Osteoblast (primary cell): ENCODE measurements at regions not wholly inside any gene's neighbourhood (a gene's known extent, or its start where the extent isn't known, plus 50 kb on each side); places are given as distances from the start of the nearest gene placed in this dataset.
A peak's percentile ranks its signal among the peaks of the same experiment; 100 is the strongest.

ENCODE experiments used
- DNase-seq: peaks from one replicate; pipeline ENCODE4 v3.0.0; 2011; ENCODE audit warnings: low spot score, mixed read lengths; ENCODE audit not compliant: insufficient read length; ENCODE audit errors: missing footprints
- H2AFZ ChIP-seq: 2 replicates; pipeline ENCODE4 v1.6.0; 2011; ENCODE audit warnings: mild to moderate bottlenecking, low read length
- H3K27ac ChIP-seq: 2 replicates; pipeline ENCODE4 v1.5.1; 2011; ENCODE audit warnings: mild to moderate bottlenecking, low read depth, low read length, moderate library complexity
- H3K27me3 ChIP-seq: 2 replicates; pipeline ENCODE4 v1.6.0; 2012; ENCODE audit warnings: mild to moderate bottlenecking, control low read depth, inconsistent platforms, low read length, moderate library complexity; ENCODE audit not compliant: insufficient read depth
- H3K36me3 ChIP-seq: 2 replicates; pipeline ENCODE4 v1.5.1; 2011; ENCODE audit warnings: mild to moderate bottlenecking, low read length, control low read depth, moderate library complexity; ENCODE audit not compliant: insufficient read depth
- H3K4me1 ChIP-seq: 2 replicates; pipeline ENCODE4 v1.5.1; 2011; ENCODE audit warnings: mild to moderate bottlenecking, low read length, control low read depth, moderate library complexity; ENCODE audit not compliant: insufficient read depth
- H3K4me2 ChIP-seq: 2 replicates; pipeline ENCODE4 v1.6.0; 2011; ENCODE audit warnings: mild to moderate bottlenecking, low read length; ENCODE audit not compliant: insufficient read depth
- H3K4me3 ChIP-seq: fragments of 200-600 bp; sonication (generic); 3 replicates; pipeline ENCODE4 v1.5.1; 2012; ENCODE audit warnings: mild to moderate bottlenecking, low read length, inconsistent platforms; ENCODE audit not compliant: insufficient read depth
- H3K79me2 ChIP-seq: 2 replicates; pipeline ENCODE4 v1.6.0; 2012; ENCODE audit warnings: mild to moderate bottlenecking, low read length, control low read depth, inconsistent platforms; ENCODE audit not compliant: insufficient read depth
- H3K9me3 ChIP-seq: 2 replicates; pipeline ENCODE4 v1.5.1; 2011; ENCODE audit warnings: low read depth, low read length, control low read depth
- H4K20me1 ChIP-seq: 2 replicates; pipeline ENCODE4 v1.6.0; 2012; ENCODE audit warnings: mild to moderate bottlenecking, low read length, control low read depth; ENCODE audit not compliant: insufficient read depth
- TF ChIP-seq, protein P1 (sequence below): IDR thresholded peaks from 2 replicates; pipeline ENCODE4 v1.5.1; 2011; ENCODE audit warnings: mild to moderate bottlenecking, low read depth, low read length, moderate library complexity; ENCODE audit errors: extremely low read depth

DNA sequence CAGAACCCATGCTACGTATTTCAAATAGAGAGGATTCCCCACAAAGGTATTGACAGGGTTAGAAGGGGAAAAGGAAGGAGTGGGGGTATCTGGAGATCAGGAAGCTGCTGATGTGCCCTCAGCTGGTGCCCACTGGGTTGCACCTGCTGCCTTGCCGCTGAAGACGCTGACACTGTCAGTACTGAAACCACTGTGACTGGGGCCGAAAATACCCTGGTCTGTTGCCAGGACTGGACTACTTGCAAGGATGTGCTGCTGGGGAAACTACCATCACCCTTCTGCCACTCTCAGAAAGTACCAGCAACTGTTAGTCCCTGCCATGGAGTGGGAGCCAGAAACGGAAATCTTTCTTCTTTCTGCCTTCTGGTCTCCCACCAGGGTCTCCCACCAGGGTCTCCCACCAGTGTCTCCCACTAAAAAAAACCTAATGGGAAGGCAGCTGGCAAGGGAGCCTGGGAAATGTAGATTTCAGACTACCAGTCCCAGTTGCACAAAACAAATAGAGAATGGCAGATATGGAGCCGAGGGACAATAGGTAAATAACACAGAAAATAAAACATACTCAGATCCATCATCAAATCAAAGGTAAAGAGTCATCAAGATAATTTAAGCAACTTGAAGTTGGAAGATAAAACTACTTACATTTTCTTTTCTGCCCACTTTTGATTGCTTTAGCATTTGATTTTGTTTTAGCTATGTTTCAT, 204.8 kb downstream of the TPBG start:
- H3K36me3 ChIP-seq = no peaks in the 10 kb centered on the region
- TF ChIP-seq, protein P1, sequence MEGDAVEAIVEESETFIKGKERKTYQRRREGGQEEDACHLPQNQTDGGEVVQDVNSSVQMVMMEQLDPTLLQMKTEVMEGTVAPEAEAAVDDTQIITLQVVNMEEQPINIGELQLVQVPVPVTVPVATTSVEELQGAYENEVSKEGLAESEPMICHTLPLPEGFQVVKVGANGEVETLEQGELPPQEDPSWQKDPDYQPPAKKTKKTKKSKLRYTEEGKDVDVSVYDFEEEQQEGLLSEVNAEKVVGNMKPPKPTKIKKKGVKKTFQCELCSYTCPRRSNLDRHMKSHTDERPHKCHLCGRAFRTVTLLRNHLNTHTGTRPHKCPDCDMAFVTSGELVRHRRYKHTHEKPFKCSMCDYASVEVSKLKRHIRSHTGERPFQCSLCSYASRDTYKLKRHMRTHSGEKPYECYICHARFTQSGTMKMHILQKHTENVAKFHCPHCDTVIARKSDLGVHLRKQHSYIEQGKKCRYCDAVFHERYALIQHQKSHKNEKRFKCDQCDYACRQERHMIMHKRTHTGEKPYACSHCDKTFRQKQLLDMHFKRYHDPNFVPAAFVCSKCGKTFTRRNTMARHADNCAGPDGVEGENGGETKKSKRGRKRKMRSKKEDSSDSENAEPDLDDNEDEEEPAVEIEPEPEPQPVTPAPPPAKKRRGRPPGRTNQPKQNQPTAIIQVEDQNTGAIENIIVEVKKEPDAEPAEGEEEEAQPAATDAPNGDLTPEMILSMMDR = no peak
- H3K9me3 ChIP-seq = no peaks in the 10 kb centered on the region
- H3K27ac ChIP-seq = no peak overlapping the region
- H4K20me1 ChIP-seq = no peaks in the 10 kb centered on the region
- peak; percentile 67 for DNase-seq
- peak overlapping the region; percentile 41 for H3K4me2 ChIP-seq
- H3K4me1 ChIP-seq = no peaks in the 10 kb centered on the region
- no peak overlapping the region for H2AFZ ChIP-seq
- no peak overlapping the region for H3K4me3 ChIP-seq
- peaks cover 20% of the 10 kb centered on the region for H3K27me3 ChIP-seq
- no peaks in the 10 kb centered on the region for H3K79me2 ChIP-seq

DNA sequence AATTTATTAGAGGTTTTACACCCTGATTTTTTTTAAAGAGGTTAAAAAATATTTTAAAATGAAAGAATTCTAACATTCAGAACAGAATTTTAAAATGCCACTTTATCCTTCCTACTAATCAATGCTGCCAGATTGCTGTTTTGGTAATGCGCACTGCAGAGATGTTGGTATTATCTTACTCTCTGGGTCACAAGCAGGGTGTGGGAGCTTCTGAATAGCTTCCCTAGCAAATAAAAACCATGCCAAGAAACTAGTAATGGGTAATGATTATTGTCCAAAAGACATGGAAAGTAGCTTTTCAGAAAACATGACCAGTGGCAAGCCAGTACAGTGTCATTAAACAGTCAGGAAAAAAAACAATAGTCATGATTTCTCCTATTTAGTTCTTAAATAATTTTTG, 205.4 kb downstream of the TPBG start:
- no peaks in the 10 kb centered on the region for H3K4me1 ChIP-seq
- DNase-seq = no peak
- no peak overlapping the region for H2AFZ ChIP-seq
- H3K4me2 ChIP-seq = no peak overlapping the region
- H3K79me2 ChIP-seq = no peaks in the 10 kb centered on the region
- H4K20me1 ChIP-seq = no peaks in the 10 kb centered on the region
- no peaks in the 10 kb centered on the region for H3K36me3 ChIP-seq
- H3K4me3 ChIP-seq = no peak overlapping the region
- no peak overlapping the region for H3K27ac ChIP-seq
- no peaks in the 10 kb centered on the region for H3K9me3 ChIP-seq
- H3K27me3 ChIP-seq = peaks cover 20% of the 10 kb centered on the region
- TF ChIP-seq, protein P1 = no peak

DNA sequence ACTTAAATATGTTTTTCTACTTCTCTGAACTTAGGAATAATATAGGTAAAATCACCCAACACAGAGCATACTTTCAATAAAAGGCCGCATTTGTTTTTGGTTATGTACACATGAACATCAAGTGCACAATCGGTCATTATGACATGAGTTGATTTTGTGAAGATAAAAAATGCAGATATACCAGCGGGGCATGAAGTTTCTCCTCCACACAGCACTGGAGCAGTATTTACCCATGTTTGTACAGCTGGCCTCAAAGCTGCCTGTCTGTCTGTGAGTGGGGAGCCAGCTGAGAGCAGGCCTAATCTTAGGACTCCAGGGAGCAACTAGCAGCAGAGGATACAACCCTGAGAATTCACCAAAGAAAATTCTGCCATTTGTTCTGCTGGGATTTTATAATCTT, 206.5 kb downstream of the TPBG start:
- Histone ChIP-seq H2AFZ (no peak overlapping the region), H3K27me3 (peaks cover 20% of the 10 kb centered on the region), H3K4me1 (no peaks in the 10 kb centered on the region), H4K20me1 (no peaks in the 10 kb centered on the region), H3K79me2 (no peaks in the 10 kb centered on the region), H3K27ac (no peak overlapping the region), H3K9me3 (no peaks in the 10 kb centered on the region), H3K36me3 (no peaks in the 10 kb centered on the region), H3K4me2 (no peak overlapping the region), H3K4me3 (no peak overlapping the region)
- TF ChIP-seq, protein P1 = no peak
- DNase-seq = no peak

DNA sequence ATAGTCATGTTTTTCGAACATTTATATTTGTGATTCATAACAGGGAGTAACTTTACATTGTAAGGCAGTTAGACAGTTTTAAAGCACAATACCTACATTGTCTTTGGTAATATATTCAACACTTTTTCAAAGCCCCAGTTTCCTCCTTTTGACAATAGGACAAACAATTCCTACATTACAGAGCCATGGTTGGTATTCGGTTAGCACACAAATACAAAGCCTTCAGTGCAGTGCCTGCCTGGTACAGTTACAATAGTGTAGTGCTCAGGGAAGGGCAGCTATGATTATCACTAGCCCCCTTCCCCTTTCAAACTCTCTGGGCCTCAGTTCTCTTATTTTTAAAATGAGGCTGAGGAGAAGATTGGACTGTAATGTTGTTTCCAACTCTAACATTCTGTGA, 207.8 kb downstream of the TPBG start:
- H3K27ac ChIP-seq = no peak overlapping the region
- no peak overlapping the region for H3K4me3 ChIP-seq
- TF ChIP-seq, protein P1 = no peak
- H3K79me2 ChIP-seq = no peaks in the 10 kb centered on the region
- no peaks in the 10 kb centered on the region for H3K36me3 ChIP-seq
- H3K4me1 ChIP-seq = no peaks in the 10 kb centered on the region
- H3K4me2 ChIP-seq = no peak overlapping the region
- H4K20me1 ChIP-seq = no peaks in the 10 kb centered on the region
- DNase-seq = no peak
- H3K9me3 ChIP-seq = no peaks in the 10 kb centered on the region
- H2AFZ ChIP-seq = no peak overlapping the region
- peaks cover 20% of the 10 kb centered on the region for H3K27me3 ChIP-seq
